HL-60/S4 (cell line): ENCODE measurements at regions not wholly inside any gene's neighbourhood (a gene's known extent, or its start where the extent isn't known, plus 50 kb on each side); places are given as distances from the start of the nearest gene placed in this dataset.

Experiments
- in situ Hi-C: fragments of 300-500 bp; cut with MboI; formaldehyde crosslinking; loops from 2 replicates; pipeline ENCODE4 v1.14.3; 2022; ENCODE audit warnings: low sequenced_read_pairs

GRCh38 chr5:67390935-67391334 is 194.3 kb upstream of the CD180 start:
- in situ Hi-C loops = no loop called here

- in situ Hi-C loops = no loop called here
Observed at GRCh38 chr5:67383451-67383850, 186.9 kb upstream of the CD180 start.

- in situ Hi-C loops = no loop called here
Observed at GRCh38 chr5:67381236-67381880, 184.8 kb upstream of the CD180 start.

GRCh38 chr5:67380431-67380830 is 183.8 kb upstream of the CD180 start:
- in situ Hi-C loops = no loop called here

GRCh38 chr5:67379753-67380152 is 183.2 kb upstream of the CD180 start:
- in situ Hi-C loops = no loop called here

GRCh38 chr5:67378256-67378655 is 181.7 kb upstream of the CD180 start:
- in situ Hi-C loops = no loop called here

- in situ Hi-C loops = no loop called here
Observed at GRCh38 chr5:67377631-67378030, 181.0 kb upstream of the CD180 start.

GRCh38 chr5:67375606-67376005 is 179.0 kb upstream of the CD180 start:
- in situ Hi-C loops = no loop called here

- in situ Hi-C loops = no loop called here
Observed at GRCh38 chr5:67374378-67374777, 177.8 kb upstream of the CD180 start.

GRCh38 chr5:67373518-67373917 is 176.9 kb upstream of the CD180 start:
- in situ Hi-C loops = no loop called here

- in situ Hi-C loops = no loop called here
Observed at GRCh38 chr5:67372887-67373286, 176.3 kb upstream of the CD180 start.

- in situ Hi-C loops = no loop called here
Observed at GRCh38 chr5:67371924-67372323, 175.3 kb upstream of the CD180 start.

GRCh38 chr5:67366691-67367395 is 170.2 kb upstream of the CD180 start:
- in situ Hi-C loops = no loop called here

GRCh38 chr5:67366276-67366675 is 169.7 kb upstream of the CD180 start:
- in situ Hi-C loops = no loop called here

GRCh38 chr5:67364381-67364970 is 167.9 kb upstream of the CD180 start:
- in situ Hi-C loops = no loop called here

GRCh38 chr5:67363963-67364362 is 167.4 kb upstream of the CD180 start:
- in situ Hi-C loops = no loop called here

GRCh38 chr5:67363180-67363709 is 166.6 kb upstream of the CD180 start:
- in situ Hi-C loops = no loop called here

GRCh38 chr5:67361932-67362729 is 165.5 kb upstream of the CD180 start:
- in situ Hi-C loops = no loop called here

GRCh38 chr5:67360047-67360446 is 163.4 kb upstream of the CD180 start:
- in situ Hi-C loops = no loop called here

- in situ Hi-C loops = no loop called here
Observed at GRCh38 chr5:67358186-67358585, 161.6 kb upstream of the CD180 start.

- in situ Hi-C loops = no loop called here
Observed at GRCh38 chr5:67355120-67355713, 158.6 kb upstream of the CD180 start.
